WTC11 (cell line): ENCODE measurements at regions not wholly inside any gene's neighbourhood (a gene's known extent, or its start where the extent isn't known, plus 50 kb on each side); places are given as distances from the start of the nearest gene placed in this dataset.

Source experiments
- ATAC-seq: fragments of 200-7000 bp; cut with Tn5 transposase; 2 replicates; pipeline ENCODE4 v1.10.0; 2021; ENCODE audit warnings: mild to moderate bottlenecking, moderate library complexity
- CTCF ChIA-PET: fragments of 300-600 bp; sonication (Branson Sonifier 250); formaldehyde crosslinking; loops from one replicate; lab custom pipeline; 2021; ENCODE audit warnings: antibody characterized with exemption; lab: Charles Lee
- POLR2A ChIA-PET: fragments of 350-600 bp; sonication (Branson Sonifier 250); formaldehyde crosslinking; loops from one replicate; lab custom pipeline; 2021; ENCODE audit warnings: antibody characterized with exemption; lab: Charles Lee
- DNase-seq: peaks from one replicate; pipeline ENCODE4 v3.0.0; 2021; ENCODE audit warnings: low spot score
- H3K27ac Mint-ChIP-seq: 2 replicates; pipeline ENCODE4 v1.8.0; 2021; ENCODE audit warnings: mixed read lengths
- H3K27me3 Mint-ChIP-seq: 2 replicates; pipeline ENCODE4 v1.8.0; 2021; ENCODE audit warnings: low read depth, mild to moderate bottlenecking, moderate library complexity, mixed read lengths
- H3K36me3 Mint-ChIP-seq: 2 replicates; pipeline ENCODE4 v1.8.0; 2021; ENCODE audit warnings: mixed read lengths
- H3K4me1 Mint-ChIP-seq: 2 replicates; pipeline ENCODE4 v1.8.0; 2022; ENCODE audit warnings: mixed read lengths
- H3K4me3 Mint-ChIP-seq: 2 replicates; pipeline ENCODE4 v1.8.0; 2021; ENCODE audit warnings: mild to moderate bottlenecking, moderate library complexity, mixed read lengths
- H3K9me3 Mint-ChIP-seq: 2 replicates; pipeline ENCODE4 v1.8.0; 2021; ENCODE audit warnings: mixed read lengths
- ATF6 ChIP-seq: sonication (generic); formaldehyde crosslinking; IDR thresholded peaks from 2 replicates; pipeline ENCODE4 v1.8.1; 2023; ENCODE audit warnings: mild to moderate bottlenecking, missing genetic modification reagents
- CREM ChIP-seq: sonication (generic); formaldehyde crosslinking; IDR thresholded peaks from 2 replicates; pipeline ENCODE4 v1.8.1; 2022; ENCODE audit warnings: mild to moderate bottlenecking, missing genetic modification reagents, moderate library complexity
- E2F4 ChIP-seq: sonication (generic); formaldehyde crosslinking; IDR thresholded peaks from 2 replicates; pipeline ENCODE4 v1.8.1; 2022; ENCODE audit warnings: low read depth, mild to moderate bottlenecking, moderate library complexity, missing genetic modification reagents, borderline replicate concordance
- ELF4 ChIP-seq: sonication (generic); formaldehyde crosslinking; IDR thresholded peaks from 2 replicates; pipeline ENCODE4 v1.8.1; 2022; ENCODE audit warnings: low read depth, mild to moderate bottlenecking, moderate library complexity, missing genetic modification reagents
- FOXP1 ChIP-seq: sonication (generic); formaldehyde crosslinking; IDR thresholded peaks from 2 replicates; pipeline ENCODE4 v1.8.0; 2022; ENCODE audit warnings: missing genetic modification reagents, mild to moderate bottlenecking, moderate library complexity, borderline replicate concordance
- GABPB1 ChIP-seq: sonication (generic); formaldehyde crosslinking; IDR thresholded peaks from 2 replicates; pipeline ENCODE4 v1.8.1; 2023; ENCODE audit warnings: mild to moderate bottlenecking, missing genetic modification reagents
- GTF2I ChIP-seq: fragments of 250-450 bp; sonication (Bioruptor Pico); conservative IDR thresholded peaks from 2 replicates; pipeline ENCODE4 v1.4.0; 2021; ENCODE audit warnings: mild to moderate bottlenecking
- JAZF1 ChIP-seq: fragments of 250-450 bp; sonication (Bioruptor Pico); IDR thresholded peaks from 2 replicates; pipeline ENCODE4 v1.9.0; 2021; ENCODE audit warnings: moderate library complexity, mild to moderate bottlenecking, inconsistent platforms
- MXD4 ChIP-seq: fragments of 250-450 bp; sonication (Bioruptor Pico); IDR thresholded peaks from 2 replicates; pipeline ENCODE4 v1.8.0; 2021; ENCODE audit warnings: mild to moderate bottlenecking, moderate library complexity, borderline replicate concordance
- NR1H2 ChIP-seq: sonication (generic); formaldehyde crosslinking; IDR thresholded peaks from 2 replicates; pipeline ENCODE4 v1.9.0; 2021; ENCODE audit warnings: mild to moderate bottlenecking, moderate library complexity, missing genetic modification reagents
- NR2C2 ChIP-seq: sonication (generic); formaldehyde crosslinking; IDR thresholded peaks from 2 replicates; pipeline ENCODE4 v1.8.0; 2022; ENCODE audit warnings: mild to moderate bottlenecking, missing genetic modification reagents
- RORB ChIP-seq: fragments of 250-450 bp; sonication (Bioruptor Pico); IDR thresholded peaks from 2 replicates; pipeline ENCODE4 v1.9.0; 2021; ENCODE audit warnings: mild to moderate bottlenecking
- SOX15 ChIP-seq: fragments of 250-450 bp; sonication (Bioruptor Pico); IDR thresholded peaks from 2 replicates; pipeline ENCODE4 v1.9.0; 2021; ENCODE audit warnings: mild to moderate bottlenecking
- TCF7 ChIP-seq: sonication (generic); formaldehyde crosslinking; IDR thresholded peaks from 2 replicates; pipeline ENCODE4 v1.8.0; 2022; ENCODE audit warnings: mild to moderate bottlenecking, low read depth, missing genetic modification reagents, moderate library complexity
- ZBTB43 ChIP-seq: sonication (generic); formaldehyde crosslinking; IDR thresholded peaks from 2 replicates; pipeline ENCODE4 v1.8.1; 2023; ENCODE audit warnings: mild to moderate bottlenecking, missing genetic modification reagents
- ZMAT4 ChIP-seq: fragments of 250-450 bp; sonication (Bioruptor Pico); IDR thresholded peaks from 2 replicates; pipeline ENCODE4 v1.9.0; 2021; ENCODE audit warnings: mild to moderate bottlenecking
- ZNF232 ChIP-seq: sonication (generic); formaldehyde crosslinking; IDR thresholded peaks from 2 replicates; pipeline ENCODE4 v1.8.0; 2022; ENCODE audit warnings: mild to moderate bottlenecking, missing genetic modification reagents
- ZNF281 ChIP-seq: sonication (generic); formaldehyde crosslinking; IDR thresholded peaks from 2 replicates; pipeline ENCODE4 v1.8.0; 2023; ENCODE audit warnings: mild to moderate bottlenecking, missing genetic modification reagents
- ZNF423 ChIP-seq: fragments of 250-450 bp; sonication (Bioruptor Pico); IDR thresholded peaks from 2 replicates; pipeline ENCODE4 v2.1.2; 2022; ENCODE audit warnings: mild to moderate bottlenecking, moderate library complexity
- ZNF532 ChIP-seq: fragments of 250-450 bp; sonication (Bioruptor Pico); IDR thresholded peaks from 2 replicates; pipeline ENCODE4 v1.9.0; 2021; ENCODE audit warnings: mild to moderate bottlenecking, borderline replicate concordance

GRCh38 chr18:56337507-56337906, 300.9 kb downstream of the TXNL1 start:
- ChIA-PET POLR2A (no interaction called here), CTCF (no interaction called here)
- ATAC-seq, result no peak
- no peak for DNase-seq
- no peak overlapping the region for H3K27ac Mint-ChIP-seq
- TF ChIP-seq NR2C2 (CRISPR knock-in tag), result no peak
- H3K9me3 Mint-ChIP-seq, result peaks cover 23% of the 10 kb centered on the region
- 0 out of 2 replicates have a peak, but pooled peaks cover 4% of the 10 kb centered on the region for H3K36me3 Mint-ChIP-seq
- H3K4me3 Mint-ChIP-seq, result no peak overlapping the region
- peaks cover 5% of the 10 kb centered on the region; the same call in 1 of the 2 replicates for H3K27me3 Mint-ChIP-seq
- H3K4me1 Mint-ChIP-seq, result no peaks in the 10 kb centered on the region

- Mint-ChIP-seq H3K36me3 (0 out of 2 replicates have a peak, but pooled peaks cover under 1% of the 10 kb centered on the region), H3K27ac (no peak overlapping the region), H3K27me3 (peaks cover 3% of the 10 kb centered on the region; the same call in 1 of the 2 replicates), H3K4me1 (no peaks in the 10 kb centered on the region), H3K9me3 (peaks cover 5% of the 10 kb centered on the region), H3K4me3 (no peak overlapping the region)
- CTCF ChIA-PET, result no interaction called here
- POLR2A ChIA-PET, result no interaction called here
- no peak for ATAC-seq
- no peak for DNase-seq
- TF ChIP-seq NR2C2 (CRISPR knock-in tag) (no peak), RORB (CRISPR knock-in tag) (no peak), FOXP1 (CRISPR knock-in tag) (no peak), NR1H2 (CRISPR knock-in tag) (no peak), ELF4 (CRISPR knock-in tag) (no peak), ZBTB43 (no peak), ZMAT4 (CRISPR knock-in tag) (no peak), ZNF532 (no peak), ZNF423 (CRISPR knock-in tag) (no peak), MXD4 (no peak)
These were observed 304.6 kb downstream of the TXNL1 start for GRCh38 chr18:56333839-56334238.

GRCh38 chr18:56333146-56333545, 305.2 kb downstream of the TXNL1 start:
- no peaks in the 10 kb centered on the region; the same call in 1 of the 2 replicates for H3K9me3 Mint-ChIP-seq
- no peak overlapping the region for H3K27ac Mint-ChIP-seq
- no peak for DNase-seq
- ATAC-seq, result no peak
- H3K4me3 Mint-ChIP-seq, result no peak overlapping the region
- H3K27me3 Mint-ChIP-seq, result no peaks in the 10 kb centered on the region
- no peaks in the 10 kb centered on the region for H3K36me3 Mint-ChIP-seq
- H3K4me1 Mint-ChIP-seq, result no peaks in the 10 kb centered on the region
- CTCF ChIA-PET, result no interaction called here
- POLR2A ChIA-PET, result no interaction called here
- TF ChIP-seq ZNF232 (CRISPR knock-in tag), result no peak
- TF ChIP-seq ZNF281, result no peak
- no peak for TF ChIP-seq FOXP1 (CRISPR knock-in tag)
- no peak for TF ChIP-seq ATF6 (CRISPR knock-in tag)
- no peak for TF ChIP-seq JAZF1 (CRISPR knock-in tag)
- TF ChIP-seq TCF7 (CRISPR knock-in tag), result no peak
- TF ChIP-seq GTF2I (CRISPR knock-in tag), result no peak
- no peak for TF ChIP-seq GABPB1 (CRISPR knock-in tag)
- no peak for TF ChIP-seq E2F4 (CRISPR knock-in tag)
- TF ChIP-seq CREM (CRISPR knock-in tag), result no peak
- TF ChIP-seq SOX15 (CRISPR knock-in tag), result no peak
